Endothelial cell of umbilical vein (primary cell): ENCODE measurements at regions not wholly inside any gene's neighbourhood (a gene's known extent, or its start where the extent isn't known, plus 50 kb on each side); places are given as distances from the start of the nearest gene placed in this dataset.

Experiments used
- CTCF ChIP-seq, 2 donors: IDR thresholded peaks; 1 replicate in 1 of 2; 2 replicates in 1 of 2; pipeline ENCODE4 v1.5.1; 2011; ENCODE audit warnings: low read length in 2 of 2, mild to moderate bottlenecking in 2 of 2, moderate library complexity in 2 of 2, control low read depth in 1 of 2, inconsistent platforms in 1 of 2, low read depth in 1 of 2; ENCODE audit not compliant: insufficient read depth in 1 of 2; ENCODE audit errors: extremely low read depth in 1 of 2
- EZH2 ChIP-seq: IDR thresholded peaks from 2 replicates; pipeline ENCODE4 v1.6.1; 2012; ENCODE audit warnings: borderline replicate concordance, low read depth, mild to moderate bottlenecking, moderate library complexity, low read length, inconsistent platforms; ENCODE audit not compliant: severe bottlenecking

GRCh38 chr4:174438711-174439110 lies 83.6 kb downstream of the HPGD start:
- TF ChIP-seq CTCF (IDR thresholded peaks at IDR 0.05; ENCODE audit: extremely low read depth in 1 of 2, insufficient read depth in 1 of 2, low read depth in 1 of 2, low read length in 2 of 2) = no peak
- no peak for TF ChIP-seq EZH2
